Epithelial cell of proximal tubule (primary cell): ENCODE measurements at regions not wholly inside any gene's neighbourhood (a gene's known extent, or its start where the extent isn't known, plus 50 kb on each side); places are given as distances from the start of the nearest gene placed in this dataset.

Experiments used
- DNase-seq: peaks from one replicate; pipeline ENCODE4 v3.0.0-alpha.2; 2011; ENCODE audit warnings: low read depth
- H3K4me3 ChIP-seq: 2 replicates; pipeline ENCODE4 v1.5.1; 2011; ENCODE audit warnings: low read depth, mild to moderate bottlenecking, low read length
- CTCF ChIP-seq: conservative IDR thresholded peaks from 2 replicates; pipeline ENCODE4 v1.5.1; 2012; ENCODE audit warnings: low read depth, mild to moderate bottlenecking, low read length

GRCh38 chr20:19890445-19891051, 126.6 kb upstream of the NAA20 start:
- peak overlapping the region; percentile 58 for H3K4me3 ChIP-seq
- DNase-seq = no peak
- TF ChIP-seq CTCF = no peak

- DNase-seq = no peak
- no peak overlapping the region for H3K4me3 ChIP-seq
- no peak for TF ChIP-seq CTCF
These were observed 123.8 kb upstream of the NAA20 start for GRCh38 chr20:19893356-19893755.

- TF ChIP-seq CTCF = no peak
- no peak for DNase-seq
- H3K4me3 ChIP-seq = no peak overlapping the region
These were observed 121.4 kb upstream of the NAA20 start for GRCh38 chr20:19895761-19896160.

- TF ChIP-seq CTCF = no peak
- no peak overlapping the region for H3K4me3 ChIP-seq
- DNase-seq = no peak
These were observed 119.3 kb upstream of the NAA20 start for GRCh38 chr20:19897891-19898290.

- no peak for DNase-seq
- no peak for TF ChIP-seq CTCF
- H3K4me3 ChIP-seq = no peak overlapping the region
These were observed 115.9 kb upstream of the NAA20 start for GRCh38 chr20:19901226-19901625.

- no peak for DNase-seq
- no peak overlapping the region for H3K4me3 ChIP-seq
- no peak for TF ChIP-seq CTCF
These were observed 113.9 kb upstream of the NAA20 start for GRCh38 chr20:19903168-19903811.
